ENCODE measurements at regions not wholly inside any gene's neighbourhood (a gene's known extent, or its start where the extent isn't known, plus 50 kb on each side); places are given as distances from the start of the nearest gene placed in this dataset.

DNA sequence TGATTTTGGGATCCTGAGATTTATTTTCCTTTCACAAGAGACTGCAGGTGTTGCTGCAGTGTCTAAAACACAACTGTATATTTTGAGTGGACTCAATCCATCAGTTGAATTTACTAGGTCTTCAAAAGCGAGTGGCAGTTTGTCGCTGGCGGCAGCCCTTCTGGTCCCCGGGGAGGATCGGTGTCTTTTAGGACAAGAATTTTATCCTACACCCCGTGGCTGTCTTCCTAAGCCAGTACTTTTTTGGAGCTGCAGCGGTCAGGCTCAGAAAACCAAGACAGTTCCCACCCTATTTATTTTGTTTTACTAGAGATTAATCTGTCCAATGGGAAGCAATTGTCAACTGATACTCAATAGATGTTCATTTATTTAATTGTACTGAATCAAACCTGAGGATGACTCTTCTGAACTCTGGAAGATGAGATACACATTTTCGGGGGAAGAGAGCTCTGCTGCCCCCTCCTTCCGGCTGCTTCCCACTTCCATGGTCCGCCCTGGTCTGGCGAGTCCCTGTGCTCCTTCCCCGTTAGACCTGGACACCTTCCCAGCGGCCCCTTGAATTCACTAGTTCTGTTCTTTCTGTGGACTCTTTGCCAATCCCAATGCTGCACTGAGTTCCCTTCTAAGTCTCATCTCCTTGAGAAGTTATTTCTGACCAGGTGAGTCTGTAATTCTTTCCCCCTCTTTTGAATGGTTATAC, 90.6 kb downstream of the ERMARD start:
- Histone ChIP-seq H3K4me3 (no peak overlapping the region), H3K27me3 (no peaks in the 10 kb centered on the region), H3K9me3 (no peaks in the 10 kb centered on the region), H3K36me3 (no peaks in the 10 kb centered on the region), H3K27ac (no peak overlapping the region), H3K4me1 (no peaks in the 10 kb centered on the region)
- no peak for TF ChIP-seq POLR2A (IDR thresholded peaks at IDR 0.05)
- TF ChIP-seq, protein P1, sequence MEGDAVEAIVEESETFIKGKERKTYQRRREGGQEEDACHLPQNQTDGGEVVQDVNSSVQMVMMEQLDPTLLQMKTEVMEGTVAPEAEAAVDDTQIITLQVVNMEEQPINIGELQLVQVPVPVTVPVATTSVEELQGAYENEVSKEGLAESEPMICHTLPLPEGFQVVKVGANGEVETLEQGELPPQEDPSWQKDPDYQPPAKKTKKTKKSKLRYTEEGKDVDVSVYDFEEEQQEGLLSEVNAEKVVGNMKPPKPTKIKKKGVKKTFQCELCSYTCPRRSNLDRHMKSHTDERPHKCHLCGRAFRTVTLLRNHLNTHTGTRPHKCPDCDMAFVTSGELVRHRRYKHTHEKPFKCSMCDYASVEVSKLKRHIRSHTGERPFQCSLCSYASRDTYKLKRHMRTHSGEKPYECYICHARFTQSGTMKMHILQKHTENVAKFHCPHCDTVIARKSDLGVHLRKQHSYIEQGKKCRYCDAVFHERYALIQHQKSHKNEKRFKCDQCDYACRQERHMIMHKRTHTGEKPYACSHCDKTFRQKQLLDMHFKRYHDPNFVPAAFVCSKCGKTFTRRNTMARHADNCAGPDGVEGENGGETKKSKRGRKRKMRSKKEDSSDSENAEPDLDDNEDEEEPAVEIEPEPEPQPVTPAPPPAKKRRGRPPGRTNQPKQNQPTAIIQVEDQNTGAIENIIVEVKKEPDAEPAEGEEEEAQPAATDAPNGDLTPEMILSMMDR (IDR thresholded peaks at IDR 0.05), result no peak
- intact Hi-C loops (cut with DNase I; ENCODE audit: low total_unique reads), result no loop called here
- no peak for DNase-seq

DNA sequence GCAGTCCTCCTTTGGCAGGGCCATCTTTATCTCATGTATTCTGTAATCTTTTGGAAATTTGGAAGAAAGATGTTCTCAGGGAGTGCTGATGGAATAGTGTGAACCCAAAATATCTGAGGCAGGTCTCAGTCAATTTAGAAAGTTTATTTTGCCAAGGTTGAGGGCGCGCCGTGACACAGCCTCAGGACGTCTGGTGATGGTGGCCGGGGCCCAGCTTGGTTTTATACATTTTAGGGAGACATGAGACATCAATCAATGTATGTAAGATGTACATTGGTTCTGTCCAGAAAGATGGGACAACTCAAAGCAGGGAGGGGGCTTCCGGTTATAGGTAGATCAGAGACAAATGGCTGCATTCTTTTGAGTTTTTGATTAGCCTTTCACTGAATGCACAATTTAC, 89.8 kb downstream of the ERMARD start:
- intact Hi-C loops (cut with DNase I; ENCODE audit: low total_unique reads), result no loop called here
- no peaks in the 10 kb centered on the region for H3K36me3 ChIP-seq
- no peak for DNase-seq
- H3K9me3 ChIP-seq, result no peaks in the 10 kb centered on the region
- H3K4me1 ChIP-seq, result no peaks in the 10 kb centered on the region
- H3K4me3 ChIP-seq, result no peak overlapping the region
- TF ChIP-seq, protein P1 (IDR thresholded peaks at IDR 0.05), result no peak
- TF ChIP-seq POLR2A (IDR thresholded peaks at IDR 0.05), result no peak
- no peaks in the 10 kb centered on the region for H3K27me3 ChIP-seq
- no peak overlapping the region for H3K27ac ChIP-seq

DNA sequence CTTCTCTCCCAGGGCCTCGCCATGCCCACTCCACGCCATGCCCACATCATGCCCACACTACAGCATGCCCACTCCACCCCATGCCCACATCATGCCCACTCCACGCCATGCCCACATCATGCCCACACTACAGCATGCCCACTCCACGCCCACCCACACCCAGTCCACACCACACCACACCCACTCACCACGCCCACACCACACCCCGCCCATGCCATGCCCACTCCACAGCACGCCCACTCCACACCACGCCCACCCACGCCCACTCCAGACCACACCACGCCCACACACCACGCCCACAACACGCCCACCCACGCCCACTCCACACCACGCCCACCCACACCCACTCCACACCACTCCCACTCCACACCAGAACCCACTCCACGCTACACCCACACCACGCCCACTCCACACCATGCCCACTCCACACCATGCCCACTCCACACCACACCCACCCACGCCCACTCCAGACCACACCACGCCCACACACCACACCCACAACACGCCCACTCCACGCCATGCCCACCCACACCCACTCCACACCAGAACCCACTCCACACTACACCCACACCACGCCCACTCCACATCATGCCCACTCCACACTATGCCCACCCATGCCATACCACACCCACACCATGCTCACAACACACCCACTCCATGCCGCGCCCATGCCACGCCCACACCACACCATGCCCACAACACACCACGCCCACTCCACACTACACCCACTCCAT, 88.6 kb downstream of the ERMARD start:
- Histone ChIP-seq H3K9me3 (no peaks in the 10 kb centered on the region), H3K27ac (no peak overlapping the region), H3K27me3 (no peaks in the 10 kb centered on the region), H3K36me3 (no peaks in the 10 kb centered on the region), H3K4me1 (no peaks in the 10 kb centered on the region), H3K4me3 (no peak overlapping the region)
- no peak for DNase-seq
- no peak for TF ChIP-seq POLR2A (IDR thresholded peaks at IDR 0.05)
- TF ChIP-seq, protein P1 (IDR thresholded peaks at IDR 0.05), result no peak
- intact Hi-C loops (cut with DNase I; ENCODE audit: low total_unique reads), result loop anchor here (10.0 kb wide), 1 partner anchor 685 kb away; no protein-coding TSS in a partner anchor

DNA sequence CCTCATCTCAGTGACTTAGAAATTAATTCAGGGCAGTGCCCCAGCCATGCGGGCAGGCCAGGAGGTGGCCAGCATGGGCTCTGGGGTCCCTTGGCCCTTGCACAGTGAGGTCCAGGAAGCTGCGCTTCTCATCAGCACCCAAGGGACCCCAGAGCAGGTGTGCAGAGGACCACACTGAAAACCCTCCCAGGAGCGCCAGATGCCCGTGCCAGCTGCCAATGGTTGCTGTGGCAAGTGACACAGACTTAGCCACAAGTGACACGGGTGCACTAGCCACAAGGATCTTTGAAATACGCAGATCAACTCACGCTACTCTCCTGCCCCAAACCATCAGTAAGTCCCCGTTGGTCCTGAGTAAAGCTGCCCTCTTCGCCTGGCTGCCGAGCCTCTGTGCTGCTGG, 88.1 kb downstream of the ERMARD start:
- DNase-seq, result no peak
- Histone ChIP-seq H3K4me1 (no peaks in the 10 kb centered on the region), H3K4me3 (no peak overlapping the region), H3K27ac (no peak overlapping the region), H3K27me3 (no peaks in the 10 kb centered on the region), H3K9me3 (no peaks in the 10 kb centered on the region), H3K36me3 (no peaks in the 10 kb centered on the region)
- intact Hi-C loops (cut with DNase I; ENCODE audit: low total_unique reads), result loop anchor here (10.0 kb wide), 1 partner anchor 685 kb away; no protein-coding TSS in a partner anchor
- no peak for TF ChIP-seq POLR2A (IDR thresholded peaks at IDR 0.05)
- TF ChIP-seq, protein P1 (IDR thresholded peaks at IDR 0.05), result no peak

DNA sequence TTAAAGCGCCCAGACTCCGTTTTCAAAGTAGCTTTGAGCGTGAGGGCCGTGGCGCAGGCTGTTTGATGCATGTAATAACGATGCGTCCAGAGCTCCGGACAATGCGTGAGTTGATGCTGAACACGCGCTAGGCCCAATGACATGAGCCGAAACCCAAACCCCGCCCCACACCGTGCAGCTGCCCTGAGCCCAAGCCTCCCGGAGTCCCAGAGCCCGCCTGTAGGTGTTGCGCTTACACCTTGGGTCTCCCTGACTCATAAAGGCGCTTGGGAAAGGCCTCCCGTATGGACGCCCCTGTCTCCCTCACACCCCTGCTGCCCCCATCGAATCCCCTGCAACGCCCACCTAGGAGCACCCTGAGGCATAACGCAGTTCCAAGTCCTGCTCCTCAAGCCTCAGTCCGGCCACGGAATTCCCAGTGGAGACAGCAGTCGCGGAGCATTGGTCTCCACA, 87.6 kb downstream of the ERMARD start:
- TF ChIP-seq, protein P1 (IDR thresholded peaks at IDR 0.05), result no peak
- TF ChIP-seq POLR2A (IDR thresholded peaks at IDR 0.05), result no peak
- no peaks in the 10 kb centered on the region for H3K4me1 ChIP-seq
- intact Hi-C loops (cut with DNase I; ENCODE audit: low total_unique reads), result loop anchor here (10.0 kb wide), 1 partner anchor 686 kb away; no protein-coding TSS in a partner anchor
- DNase-seq, result no peak
- H3K27ac ChIP-seq, result no peak overlapping the region
- no peaks in the 10 kb centered on the region for H3K9me3 ChIP-seq
- H3K36me3 ChIP-seq, result no peaks in the 10 kb centered on the region
- H3K4me3 ChIP-seq, result no peak overlapping the region
- no peaks in the 10 kb centered on the region for H3K27me3 ChIP-seq
